GM18861 (cell line): ENCODE measurements at regions not wholly inside any gene's neighbourhood (a gene's known extent, or its start where the extent isn't known, plus 50 kb on each side); places are given as distances from the start of the nearest gene placed in this dataset.

Experiments used
- ATAC-seq: cut with Tn5 transposase; IDR thresholded peaks from one replicate; pipeline ENCODE4 v1.9.1; 2021; ENCODE audit not compliant: unreplicated experiment

GRCh38 chr1:87165177-87165576, 163.5 kb upstream of the LMO4 start:
- no peak for ATAC-seq

GRCh38 chr1:87167157-87167789, 161.4 kb upstream of the LMO4 start:
- no peak for ATAC-seq

- ATAC-seq: no peak
Measured at GRCh38 chr1:87167848-87168525, 160.7 kb upstream of the LMO4 start.

GRCh38 chr1:87169263-87169910, 159.3 kb upstream of the LMO4 start:
- no peak for ATAC-seq

- no peak for ATAC-seq
Measured at GRCh38 chr1:87170157-87170556, 158.5 kb upstream of the LMO4 start.

GRCh38 chr1:87170931-87171598, 157.6 kb upstream of the LMO4 start:
- ATAC-seq: no peak

- no peak for ATAC-seq
Measured at GRCh38 chr1:87173231-87173630, 155.4 kb upstream of the LMO4 start.

- no peak for ATAC-seq
Measured at GRCh38 chr1:87174724-87175245, 153.9 kb upstream of the LMO4 start.

- no peak for ATAC-seq
Measured at GRCh38 chr1:87176087-87176486, 152.6 kb upstream of the LMO4 start.

- ATAC-seq: no peak
Measured at GRCh38 chr1:87176514-87176913, 152.2 kb upstream of the LMO4 start.

- ATAC-seq: no peak
Measured at GRCh38 chr1:87178441-87178840, 150.2 kb upstream of the LMO4 start.

GRCh38 chr1:87179076-87179810, 149.4 kb upstream of the LMO4 start:
- ATAC-seq: no peak

GRCh38 chr1:87179851-87180519, 148.7 kb upstream of the LMO4 start:
- no peak for ATAC-seq

GRCh38 chr1:87180682-87181081, 148.0 kb upstream of the LMO4 start:
- no peak for ATAC-seq

- no peak for ATAC-seq
Measured at GRCh38 chr1:87182611-87183010, 146.1 kb upstream of the LMO4 start.

- ATAC-seq: no peak
Measured at GRCh38 chr1:87185077-87185476, 143.6 kb upstream of the LMO4 start.

- no peak for ATAC-seq
Measured at GRCh38 chr1:87186346-87186745, 142.3 kb upstream of the LMO4 start.

- no peak for ATAC-seq
Measured at GRCh38 chr1:87188640-87189039, 140.0 kb upstream of the LMO4 start.

- no peak for ATAC-seq
Measured at GRCh38 chr1:87190402-87190801, 138.3 kb upstream of the LMO4 start.

- ATAC-seq: no peak
Measured at GRCh38 chr1:87191646-87192045, 137.0 kb upstream of the LMO4 start.
